Activated CD4-positive, alpha-beta T cell treated with anti-CD3 and anti-CD28 coated beads, Interleukin-10, Interleukin-2, amounts not matched to agents 100 ng/mL and 50 ng/mL, durations not matched to agents 16 hours and 8 hours (primary cell): ENCODE measurements at regions not wholly inside any gene's neighbourhood (a gene's known extent, or its start where the extent isn't known, plus 50 kb on each side); places are given as distances from the start of the nearest gene placed in this dataset.
"Not testable (repeated sequence)": the region's sequence is repeated elsewhere in the genome, so short reads cannot be mapped to it uniquely, and the experiment has no call there.

Source experiments
- DNase-seq: peaks from one replicate; pipeline ENCODE4 v3.0.0-alpha.2; 2020

- DNase-seq: no peak
These were observed 211.2 kb upstream of the LRIG3 start for GRCh38 chr12:59131462-59131861.

- DNase-seq: no peak
These were observed 202.5 kb upstream of the LRIG3 start for GRCh38 chr12:59122784-59123183.

- no peak for DNase-seq
These were observed 201.1 kb upstream of the LRIG3 start for GRCh38 chr12:59121451-59121850.

GRCh38 chr12:59119676-59120075 lies 199.4 kb upstream of the LRIG3 start:
- no peak for DNase-seq

GRCh38 chr12:59118356-59118755 lies 198.1 kb upstream of the LRIG3 start:
- no peak for DNase-seq

GRCh38 chr12:59115995-59116394 lies 195.7 kb upstream of the LRIG3 start:
- DNase-seq: no peak

- no peak for DNase-seq
These were observed 195.2 kb upstream of the LRIG3 start for GRCh38 chr12:59115526-59115925.

- peak; percentile 74 for DNase-seq
These were observed 193.7 kb upstream of the LRIG3 start for GRCh38 chr12:59113831-59114615.

- DNase-seq: no peak
These were observed 191.5 kb upstream of the LRIG3 start for GRCh38 chr12:59111851-59112250.

- not testable (repeated sequence) for DNase-seq
These were observed 188.2 kb upstream of the LRIG3 start for GRCh38 chr12:59108516-59108915.

- no peak for DNase-seq
These were observed 180.3 kb upstream of the LRIG3 start for GRCh38 chr12:59100585-59100984.

- DNase-seq: no peak
These were observed 177.6 kb upstream of the LRIG3 start for GRCh38 chr12:59097876-59098275.

- no peak for DNase-seq
These were observed 175.9 kb upstream of the LRIG3 start for GRCh38 chr12:59096246-59096645.

GRCh38 chr12:59093073-59093772 lies 172.9 kb upstream of the LRIG3 start:
- no peak for DNase-seq

GRCh38 chr12:59088673-59089072 lies 168.4 kb upstream of the LRIG3 start:
- DNase-seq: no peak

- no peak for DNase-seq
These were observed 167.4 kb upstream of the LRIG3 start for GRCh38 chr12:59087691-59088090.

GRCh38 chr12:59087077-59087673 lies 166.9 kb upstream of the LRIG3 start:
- no peak for DNase-seq

GRCh38 chr12:59086126-59086525 lies 165.8 kb upstream of the LRIG3 start:
- DNase-seq: no peak

- no peak for DNase-seq
These were observed 165.4 kb upstream of the LRIG3 start for GRCh38 chr12:59085690-59086089.

GRCh38 chr12:59084511-59085375 lies 164.4 kb upstream of the LRIG3 start:
- DNase-seq: no peak

GRCh38 chr12:59082952-59083351 lies 162.6 kb upstream of the LRIG3 start:
- no peak for DNase-seq

- no peak for DNase-seq
These were observed 159.8 kb upstream of the LRIG3 start for GRCh38 chr12:59080101-59080500.

GRCh38 chr12:59079472-59079871 lies 159.2 kb upstream of the LRIG3 start:
- no peak for DNase-seq
